ENCODE measurements at regions not wholly inside any gene's neighbourhood (a gene's known extent, or its start where the extent isn't known, plus 50 kb on each side); places are given as distances from the start of the nearest gene placed in this dataset.

GRCh38 chr7:94741179-94741578, 85.2 kb upstream of the SGCE start:
- DNase-seq (ENCODE audit: extremely low spot score): no peak
- ChIA-PET POLR2A (no interaction called here), CTCF (no interaction called here)
- TF ChIP-seq CTCF (IDR thresholded peaks at IDR 0.05; ENCODE audit: control extremely low read depth, extremely low read depth, low read depth, missing control alignments): no peak

- ChIA-PET POLR2A (no interaction called here), CTCF (interaction anchor here (1.5 kb wide), 1 partner anchor 11 kb away, joined by 4 read pairs; no protein-coding TSS in a partner anchor)
- TF ChIP-seq CTCF (IDR thresholded peaks at IDR 0.05; ENCODE audit: control extremely low read depth, extremely low read depth, low read depth, missing control alignments): no peak
- no peak for DNase-seq (ENCODE audit: extremely low spot score)
These were observed 92.4 kb upstream of the SGCE start for GRCh38 chr7:94748376-94748775.

GRCh38 chr7:94760446-94761100, 104.6 kb upstream of the SGCE start:
- DNase-seq (ENCODE audit: extremely low spot score): no peak
- no peak for TF ChIP-seq CTCF (IDR thresholded peaks at IDR 0.05; ENCODE audit: control extremely low read depth, extremely low read depth, low read depth, missing control alignments)
- ChIA-PET POLR2A (no interaction called here), CTCF (no interaction called here)

- no peak for TF ChIP-seq CTCF (IDR thresholded peaks at IDR 0.05; ENCODE audit: control extremely low read depth, extremely low read depth, low read depth, missing control alignments)
- ChIA-PET CTCF (no interaction called here), POLR2A (no interaction called here)
- no peak for DNase-seq (ENCODE audit: extremely low spot score)
These were observed 105.5 kb upstream of the SGCE start for GRCh38 chr7:94761451-94761850.

GRCh38 chr7:94763268-94763667, 107.3 kb upstream of the SGCE start:
- ChIA-PET CTCF (interaction anchor here (1.4 kb wide), 1 partner anchor 19 kb away, joined by 3 read pairs; no protein-coding TSS in a partner anchor), POLR2A (no interaction called here)
- TF ChIP-seq CTCF (IDR thresholded peaks at IDR 0.05; ENCODE audit: control extremely low read depth, extremely low read depth, low read depth, missing control alignments): no peak
- no peak for DNase-seq (ENCODE audit: extremely low spot score)

GRCh38 chr7:94769724-94770123, 113.8 kb upstream of the SGCE start:
- ChIA-PET CTCF (interaction anchor here (1.0 to 1.2 kb wide), 2 partner anchors 11 to 37 kb away, joined by 3 read pairs; no protein-coding TSS in a partner anchor), POLR2A (no interaction called here)
- TF ChIP-seq CTCF (IDR thresholded peaks at IDR 0.05; ENCODE audit: control extremely low read depth, extremely low read depth, low read depth, missing control alignments): no peak
- DNase-seq (ENCODE audit: extremely low spot score): no peak
